Posterior cingulate gyrus (tissue), 11 donors: ENCODE measurements at regions not wholly inside any gene's neighbourhood (a gene's known extent, or its start where the extent isn't known, plus 50 kb on each side); places are given as distances from the start of the nearest gene placed in this dataset.
"Not testable (repeated sequence)": the region's sequence is repeated elsewhere in the genome, so short reads cannot be mapped to it uniquely, and the experiment has no call there.

Experiments
- DNase-seq, 10 donors: peaks; one replicate each; pipeline versions ENCODE4 v3.0.0 to v3.0.0-alpha.2; 2020 to 2021; ENCODE audit warnings: mixed read lengths in 3 of 10
- intact Hi-C: fragments of 100-400 bp; cut with DNase I; formaldehyde crosslinking; loops from one replicate; pipeline ENCODE4 v1.15.1; 2023

DNA sequence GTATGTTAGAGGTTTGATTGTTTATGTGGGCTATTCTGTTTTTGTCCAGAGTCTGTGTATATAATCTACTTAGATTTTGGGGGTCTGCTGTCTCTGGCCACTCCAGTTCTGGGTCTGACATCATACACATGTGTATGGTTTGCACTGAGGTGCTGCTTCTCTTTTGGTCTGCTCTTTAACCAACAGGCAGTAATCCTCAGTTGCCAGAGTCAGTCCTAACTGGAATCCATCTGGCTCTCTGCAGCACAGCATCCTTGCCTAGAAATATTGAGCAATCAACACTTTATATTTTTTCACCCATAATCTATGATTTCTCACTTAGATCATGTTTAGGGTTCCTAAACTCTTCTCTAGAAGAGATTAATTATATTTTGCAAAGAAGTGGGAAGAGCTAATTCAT lies 98.3 kb upstream of the SFRP2 start:
- intact Hi-C loops = no loop called here
- DNase-seq = no peak

GRCh38 chr4:153884325-153884724 lies 95.4 kb upstream of the SFRP2 start:
- no peak for DNase-seq
- intact Hi-C loops = no loop called here

DNA sequence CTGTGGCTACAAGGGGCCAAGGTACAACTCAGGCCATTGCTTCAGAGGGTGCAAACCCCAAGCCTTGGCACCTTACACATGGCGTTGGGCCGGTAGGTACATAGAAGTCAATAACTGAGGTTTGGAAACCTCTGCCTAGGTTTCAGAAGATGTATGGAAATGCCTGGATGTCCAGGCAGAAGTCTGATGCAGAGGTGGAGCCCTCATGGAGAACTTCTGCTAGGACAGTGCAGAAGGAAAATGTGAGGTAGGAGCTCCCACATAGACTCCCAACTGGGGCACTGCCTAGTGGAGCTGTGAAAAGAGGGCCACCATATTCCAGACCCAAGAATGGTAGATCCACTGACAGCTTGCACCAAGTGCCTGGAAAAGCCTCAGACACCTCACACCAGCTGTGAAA lies 92.1 kb upstream of the SFRP2 start:
- intact Hi-C loops = no loop called here
- no peak for DNase-seq

DNA sequence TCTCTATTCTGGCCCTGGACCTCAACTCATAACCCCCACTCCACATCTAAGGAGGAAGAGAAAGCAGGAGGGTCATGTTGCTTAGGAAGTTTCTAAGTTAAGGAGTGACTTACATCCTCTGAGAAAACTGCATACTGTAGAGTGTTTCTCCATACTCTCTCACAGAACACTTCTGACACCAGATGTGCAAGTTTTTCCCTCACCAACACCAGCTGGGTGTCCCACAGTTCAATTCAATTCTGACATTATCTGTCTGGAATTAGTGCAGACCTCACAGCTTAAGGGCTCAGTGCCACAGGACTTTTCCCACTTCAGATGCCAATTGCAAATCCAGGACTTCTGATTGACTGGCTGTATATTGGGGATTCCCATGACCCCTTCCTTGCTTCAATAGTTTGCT lies 89.0 kb upstream of the SFRP2 start:
- intact Hi-C loops = no loop called here
- no peak for DNase-seq

GRCh38 chr4:153873741-153874140 lies 84.9 kb upstream of the SFRP2 start:
- DNase-seq = no peak
- intact Hi-C loops = no loop called here

DNA sequence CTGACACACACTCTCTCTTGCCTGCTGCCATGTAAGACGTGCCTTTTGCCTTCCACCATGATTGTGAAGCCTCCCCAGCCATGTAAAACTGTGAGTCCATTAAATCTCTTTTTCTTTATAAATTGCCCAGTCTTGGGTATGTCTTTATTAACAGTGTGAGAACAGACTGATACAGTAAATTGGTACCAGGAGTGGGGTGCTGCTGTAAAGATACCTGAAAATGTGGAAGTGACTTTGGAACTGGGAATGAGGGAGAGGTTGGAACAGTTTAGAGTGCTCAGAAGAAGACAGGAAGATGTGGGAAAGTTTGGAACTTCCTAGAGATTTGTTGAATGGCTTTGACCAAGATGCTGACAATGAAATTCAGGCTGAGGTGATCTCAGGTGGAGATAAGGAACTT lies 77.9 kb upstream of the SFRP2 start:
- DNase-seq, intact Hi-C loops: not testable (repeated sequence)

- no peak for DNase-seq
- intact Hi-C loops = no loop called here
Observed at GRCh38 chr4:153852501-153852900, 63.6 kb upstream of the SFRP2 start.

- intact Hi-C loops = no loop called here
- no peak for DNase-seq
Observed at GRCh38 chr4:153850533-153851280, 61.8 kb upstream of the SFRP2 start.

DNA sequence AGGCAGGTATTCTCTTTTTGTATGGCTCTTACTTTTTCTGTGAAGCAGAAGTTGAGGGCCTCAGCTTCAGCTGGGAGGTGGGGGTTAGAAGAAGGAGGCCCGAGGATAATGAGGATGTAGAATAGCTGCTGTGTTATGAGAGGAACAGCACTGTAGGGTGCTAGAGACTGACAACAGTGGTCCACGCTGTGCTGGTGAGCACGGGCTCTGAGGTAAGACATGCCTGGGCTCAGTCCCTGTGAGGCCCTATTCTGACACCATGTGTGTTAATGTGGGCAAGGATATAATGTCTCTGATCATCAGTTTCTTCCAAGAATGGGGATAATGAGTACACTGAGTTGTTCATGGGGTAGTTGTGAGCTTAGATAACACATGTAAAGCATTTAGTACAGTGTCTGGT lies 55.3 kb upstream of the SFRP2 start:
- DNase-seq = no peak
- intact Hi-C loops = no loop called here
